ENCODE measurements at regions not wholly inside any gene's neighbourhood (a gene's known extent, or its start where the extent isn't known, plus 50 kb on each side); places are given as distances from the start of the nearest gene placed in this dataset.

DNA sequence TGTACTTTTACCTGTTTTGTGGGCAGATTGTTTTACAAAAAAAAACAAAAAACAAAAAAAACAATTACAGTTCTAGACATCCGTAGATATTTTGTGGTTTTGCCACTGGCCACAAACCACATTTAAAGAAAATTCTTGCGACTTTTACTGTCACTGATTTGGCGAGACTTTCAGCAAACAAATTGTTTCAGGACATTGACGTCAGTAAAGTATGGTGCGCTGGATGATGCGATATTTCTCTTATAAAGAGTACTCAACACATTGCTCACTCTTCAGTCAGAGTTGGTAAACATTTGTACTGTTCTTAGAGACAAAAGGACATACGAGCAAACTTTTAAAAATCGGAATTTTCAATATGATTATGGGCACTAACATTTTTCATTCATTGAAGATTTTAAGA is 229.8 kb downstream of the HAO1 start:
- TF ChIP-seq, protein P1, sequence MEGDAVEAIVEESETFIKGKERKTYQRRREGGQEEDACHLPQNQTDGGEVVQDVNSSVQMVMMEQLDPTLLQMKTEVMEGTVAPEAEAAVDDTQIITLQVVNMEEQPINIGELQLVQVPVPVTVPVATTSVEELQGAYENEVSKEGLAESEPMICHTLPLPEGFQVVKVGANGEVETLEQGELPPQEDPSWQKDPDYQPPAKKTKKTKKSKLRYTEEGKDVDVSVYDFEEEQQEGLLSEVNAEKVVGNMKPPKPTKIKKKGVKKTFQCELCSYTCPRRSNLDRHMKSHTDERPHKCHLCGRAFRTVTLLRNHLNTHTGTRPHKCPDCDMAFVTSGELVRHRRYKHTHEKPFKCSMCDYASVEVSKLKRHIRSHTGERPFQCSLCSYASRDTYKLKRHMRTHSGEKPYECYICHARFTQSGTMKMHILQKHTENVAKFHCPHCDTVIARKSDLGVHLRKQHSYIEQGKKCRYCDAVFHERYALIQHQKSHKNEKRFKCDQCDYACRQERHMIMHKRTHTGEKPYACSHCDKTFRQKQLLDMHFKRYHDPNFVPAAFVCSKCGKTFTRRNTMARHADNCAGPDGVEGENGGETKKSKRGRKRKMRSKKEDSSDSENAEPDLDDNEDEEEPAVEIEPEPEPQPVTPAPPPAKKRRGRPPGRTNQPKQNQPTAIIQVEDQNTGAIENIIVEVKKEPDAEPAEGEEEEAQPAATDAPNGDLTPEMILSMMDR (conservative IDR thresholded peaks at IDR 0.05) = no peak
- TF ChIP-seq ZFX (IDR thresholded peaks at IDR 0.05) = no peak
